CD4-positive, alpha-beta T cell treated with Interleukin-15 for 1 hour (primary cell): ENCODE measurements at regions not wholly inside any gene's neighbourhood (a gene's known extent, or its start where the extent isn't known, plus 50 kb on each side); places are given as distances from the start of the nearest gene placed in this dataset.
"Not testable (repeated sequence)": the region's sequence is repeated elsewhere in the genome, so short reads cannot be mapped to it uniquely, and the experiment has no call there.

ENCODE experiments used
- DNase-seq: peaks from one replicate; pipeline ENCODE4 v3.0.0-alpha.2; 2020

- DNase-seq = no peak
Observed at GRCh38 chr6:163707387-163708355, 293.2 kb downstream of the QKI start.

GRCh38 chr6:163706500-163707087 is 292.1 kb downstream of the QKI start:
- no peak for DNase-seq

GRCh38 chr6:163705923-163706322 is 291.4 kb downstream of the QKI start:
- no peak for DNase-seq

- DNase-seq = no peak
Observed at GRCh38 chr6:163702736-163703135, 288.2 kb downstream of the QKI start.

- DNase-seq = no peak
Observed at GRCh38 chr6:163701762-163702161, 287.2 kb downstream of the QKI start.

- no peak for DNase-seq
Observed at GRCh38 chr6:163698086-163698485, 283.6 kb downstream of the QKI start.

- DNase-seq = not testable (repeated sequence)
Observed at GRCh38 chr6:163696311-163696710, 281.8 kb downstream of the QKI start.

GRCh38 chr6:163695414-163695864 is 280.9 kb downstream of the QKI start:
- no peak for DNase-seq

GRCh38 chr6:163694988-163695398 is 280.5 kb downstream of the QKI start:
- no peak for DNase-seq

- DNase-seq = no peak
Observed at GRCh38 chr6:163694072-163694471, 279.6 kb downstream of the QKI start.

- no peak for DNase-seq
Observed at GRCh38 chr6:163691049-163691448, 276.5 kb downstream of the QKI start.

- no peak for DNase-seq
Observed at GRCh38 chr6:163688739-163689362, 274.3 kb downstream of the QKI start.

GRCh38 chr6:163687075-163687474 is 272.6 kb downstream of the QKI start:
- no peak for DNase-seq

- no peak for DNase-seq
Observed at GRCh38 chr6:163686301-163686700, 271.8 kb downstream of the QKI start.

- DNase-seq = no peak
Observed at GRCh38 chr6:163683105-163683622, 268.6 kb downstream of the QKI start.

- no peak for DNase-seq
Observed at GRCh38 chr6:163679753-163680152, 265.2 kb downstream of the QKI start.

- no peak for DNase-seq
Observed at GRCh38 chr6:163679012-163679660, 264.6 kb downstream of the QKI start.

- DNase-seq = no peak
Observed at GRCh38 chr6:163675611-163676010, 261.1 kb downstream of the QKI start.

- DNase-seq = no peak
Observed at GRCh38 chr6:163672710-163673109, 258.2 kb downstream of the QKI start.

- DNase-seq = no peak
Observed at GRCh38 chr6:163671791-163672190, 257.3 kb downstream of the QKI start.

GRCh38 chr6:163671355-163671754 is 256.8 kb downstream of the QKI start:
- DNase-seq = no peak

GRCh38 chr6:163670336-163670735 is 255.8 kb downstream of the QKI start:
- no peak for DNase-seq

GRCh38 chr6:163668061-163668426 is 253.5 kb downstream of the QKI start:
- no peak for DNase-seq
